Retinal pigment epithelial cell (primary cell): ENCODE measurements at regions not wholly inside any gene's neighbourhood (a gene's known extent, or its start where the extent isn't known, plus 50 kb on each side); places are given as distances from the start of the nearest gene placed in this dataset.
A peak's percentile ranks its signal among the peaks of the same experiment; 100 is the strongest.
"Not testable (repeated sequence)": the region's sequence is repeated elsewhere in the genome, so short reads cannot be mapped to it uniquely, and the experiment has no call there.

Experiments used
- DNase-seq: peaks from one replicate; pipeline ENCODE4 v3.0.0-alpha.2; 2010; ENCODE audit warnings: low read depth
- H3K4me3 ChIP-seq: 2 replicates; pipeline ENCODE4 v1.5.1; 2011; ENCODE audit warnings: mild to moderate bottlenecking, low read length, control low read depth, moderate library complexity
- TF ChIP-seq, protein P1 (sequence below): conservative IDR thresholded peaks from 2 replicates; pipeline ENCODE4 v1.5.1; 2011; ENCODE audit warnings: low read depth, low read length, control low read depth, inconsistent platforms

GRCh38 chr10:118827053-118827452 lies 72.3 kb upstream of the CACUL1 start:
- H3K4me3 ChIP-seq = no peak overlapping the region
- TF ChIP-seq, protein P1, sequence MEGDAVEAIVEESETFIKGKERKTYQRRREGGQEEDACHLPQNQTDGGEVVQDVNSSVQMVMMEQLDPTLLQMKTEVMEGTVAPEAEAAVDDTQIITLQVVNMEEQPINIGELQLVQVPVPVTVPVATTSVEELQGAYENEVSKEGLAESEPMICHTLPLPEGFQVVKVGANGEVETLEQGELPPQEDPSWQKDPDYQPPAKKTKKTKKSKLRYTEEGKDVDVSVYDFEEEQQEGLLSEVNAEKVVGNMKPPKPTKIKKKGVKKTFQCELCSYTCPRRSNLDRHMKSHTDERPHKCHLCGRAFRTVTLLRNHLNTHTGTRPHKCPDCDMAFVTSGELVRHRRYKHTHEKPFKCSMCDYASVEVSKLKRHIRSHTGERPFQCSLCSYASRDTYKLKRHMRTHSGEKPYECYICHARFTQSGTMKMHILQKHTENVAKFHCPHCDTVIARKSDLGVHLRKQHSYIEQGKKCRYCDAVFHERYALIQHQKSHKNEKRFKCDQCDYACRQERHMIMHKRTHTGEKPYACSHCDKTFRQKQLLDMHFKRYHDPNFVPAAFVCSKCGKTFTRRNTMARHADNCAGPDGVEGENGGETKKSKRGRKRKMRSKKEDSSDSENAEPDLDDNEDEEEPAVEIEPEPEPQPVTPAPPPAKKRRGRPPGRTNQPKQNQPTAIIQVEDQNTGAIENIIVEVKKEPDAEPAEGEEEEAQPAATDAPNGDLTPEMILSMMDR = no peak
- DNase-seq = no peak

DNA sequence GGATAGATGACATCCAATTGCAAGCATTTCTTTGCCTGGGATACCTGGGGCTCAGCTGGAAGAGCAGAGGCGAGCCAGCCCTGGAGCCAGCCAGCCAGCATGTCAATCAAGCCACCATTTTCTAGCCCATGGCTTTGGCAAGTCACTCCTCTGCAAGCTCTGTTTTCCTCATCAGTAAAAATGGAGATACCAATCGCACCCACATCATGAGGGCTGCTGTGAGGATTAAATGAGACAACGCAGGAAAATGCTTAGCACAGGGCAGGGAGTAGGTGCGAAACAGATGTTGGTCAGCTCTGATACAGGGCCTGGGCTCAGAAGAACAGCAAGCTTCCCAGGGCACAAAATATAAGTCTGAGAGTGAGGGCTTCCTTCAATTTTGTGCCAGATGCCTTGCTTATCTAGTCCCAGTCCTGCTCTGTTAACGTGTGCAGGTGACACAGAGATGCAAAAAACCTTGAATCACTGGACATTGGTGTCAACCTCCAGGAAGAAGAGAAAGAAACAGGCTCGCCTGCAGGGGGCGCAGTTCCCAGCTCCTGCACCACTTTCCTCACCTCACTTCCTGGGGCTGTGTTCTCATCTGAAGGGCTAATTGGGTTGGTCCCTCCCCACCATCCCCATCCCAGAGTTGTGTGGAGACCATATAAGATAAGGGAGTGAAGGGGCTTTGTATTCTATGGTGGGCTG lies 72.8 kb upstream of the CACUL1 start:
- DNase-seq = no peak
- H3K4me3 ChIP-seq = no peak overlapping the region
- TF ChIP-seq, protein P1 = peak; percentile 41

DNA sequence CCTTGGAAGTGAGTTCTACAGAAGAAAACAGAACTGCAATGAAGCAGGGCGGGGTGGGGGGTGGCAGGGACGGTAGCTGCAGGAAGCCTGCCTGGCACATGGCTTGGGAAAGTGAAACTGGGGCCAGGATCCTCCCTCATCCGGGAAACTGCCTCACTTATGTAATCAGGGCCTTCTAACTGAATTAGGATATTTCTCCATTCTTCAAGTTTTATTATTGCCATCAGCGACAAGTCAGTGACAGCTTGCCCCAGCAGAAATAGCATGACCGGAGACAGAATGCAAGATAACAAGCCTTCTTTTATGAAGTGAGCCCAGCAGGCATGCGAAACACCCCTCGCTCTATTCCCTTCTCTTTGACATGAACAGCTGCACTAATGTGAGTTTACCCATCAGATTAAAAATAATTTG lies 77.5 kb upstream of the CACUL1 start:
- no peak for DNase-seq
- no peak overlapping the region for H3K4me3 ChIP-seq
- TF ChIP-seq, protein P1 = no peak

DNA sequence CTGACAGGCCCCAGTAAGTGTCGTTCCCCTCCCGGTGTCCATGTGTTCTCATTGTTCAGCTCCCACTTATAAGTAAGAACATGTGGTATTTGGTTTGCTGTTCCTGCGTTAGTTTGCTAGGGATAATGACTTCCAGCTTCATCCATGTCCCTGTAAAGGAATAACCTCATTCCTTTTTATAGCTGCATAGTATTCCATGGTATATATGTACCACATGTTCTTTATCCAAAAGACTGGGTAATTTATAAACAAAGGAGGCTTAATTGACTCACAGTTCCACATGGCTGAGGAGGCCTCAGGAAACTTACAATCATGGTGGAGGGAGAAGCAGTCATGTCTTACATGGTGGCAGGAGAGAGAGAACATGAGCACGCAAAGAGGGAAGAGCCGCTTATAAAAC lies 79.6 kb upstream of the CACUL1 start:
- H3K4me3 ChIP-seq, DNase-seq: not testable (repeated sequence)

- peak; percentile 18 for DNase-seq
- no peak overlapping the region for H3K4me3 ChIP-seq
- TF ChIP-seq, protein P1 = peak; percentile 16
Measured at GRCh38 chr10:118835682-118836326, 81.0 kb upstream of the CACUL1 start.

GRCh38 chr10:118838364-118838763 lies 83.6 kb upstream of the CACUL1 start:
- DNase-seq = no peak
- TF ChIP-seq, protein P1 = no peak
- H3K4me3 ChIP-seq = no peak overlapping the region

DNA sequence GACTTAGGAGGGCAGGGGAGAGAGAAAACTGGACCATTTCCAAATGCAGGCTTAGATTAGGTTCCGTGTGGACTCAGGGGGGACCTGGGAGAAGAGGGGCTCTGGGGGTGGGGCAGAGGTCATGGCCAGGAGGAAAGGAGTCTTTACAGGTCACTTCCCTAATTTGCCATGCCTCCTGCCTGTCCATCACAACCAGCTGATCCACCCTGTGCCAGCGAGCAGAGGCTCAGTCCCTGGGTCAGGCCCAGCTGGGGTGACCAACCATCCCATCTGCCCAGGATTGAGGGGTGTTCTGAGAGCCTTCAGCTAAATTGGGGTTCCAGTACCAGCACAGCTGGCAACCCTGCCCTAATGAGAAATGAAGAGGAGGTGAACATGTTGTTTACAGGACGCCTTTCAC lies 84.6 kb upstream of the CACUL1 start:
- TF ChIP-seq, protein P1 = no peak
- no peak overlapping the region for H3K4me3 ChIP-seq
- no peak for DNase-seq
